ENCODE measurements at regions not wholly inside any gene's neighbourhood (a gene's known extent, or its start where the extent isn't known, plus 50 kb on each side); places are given as distances from the start of the nearest gene placed in this dataset.

DNA sequence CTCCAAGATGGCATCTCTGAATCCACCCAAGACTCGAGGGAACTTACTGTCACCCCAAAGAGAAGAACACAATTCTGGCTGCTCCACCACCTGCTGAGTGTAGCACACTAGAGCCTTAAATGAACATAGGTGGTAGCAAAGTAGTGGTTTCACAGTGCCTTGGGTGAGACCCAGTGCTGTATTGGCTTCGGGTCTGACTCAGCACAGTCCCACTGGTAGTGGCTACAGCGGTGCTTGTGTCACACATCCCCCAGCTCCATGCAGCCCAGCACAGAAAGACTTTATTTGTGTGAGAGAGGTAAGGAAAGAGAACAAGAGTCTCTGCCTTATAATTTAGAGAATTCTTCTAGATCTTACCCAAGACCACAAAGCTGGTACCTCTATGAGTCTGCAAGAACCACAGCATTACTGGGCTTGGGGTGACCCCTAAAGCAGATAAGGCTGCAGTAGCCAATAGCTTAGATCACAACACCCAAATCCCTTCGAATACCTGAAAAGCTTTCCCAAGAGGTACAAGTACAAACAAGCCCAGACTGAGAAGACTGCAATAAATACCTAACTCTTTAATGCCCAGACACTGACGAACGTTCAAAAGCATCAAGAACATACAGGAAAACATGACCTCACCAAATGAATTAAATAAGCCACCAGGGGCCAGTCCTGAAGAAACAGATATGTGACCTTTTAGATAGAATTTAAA lies 83.3 kb upstream of the SLC38A4 start:
- ATAC-seq (no peak), DNase-seq (no peak)
- WGBS, 3 donors = 67 to 76% (median 72%) methylated on average over 6 of the region's 6 CpGs
- intact Hi-C loops (cut with DNase I) = no loop called here
- no peaks in the 10 kb centered on the region for H3K4me1 ChIP-seq
- peaks cover 5% of the 10 kb centered on the region for H3K9me3 ChIP-seq
- no peaks in the 10 kb centered on the region for H3K36me3 ChIP-seq (ENCODE audit: insufficient read depth in 1 of 2, low read depth in 1 of 2)
- no peak overlapping the region for H3K27ac ChIP-seq
- H3K4me3 ChIP-seq = no peak overlapping the region
- H3K27me3 ChIP-seq (ENCODE audit: insufficient read depth in 3 of 3, low read length in 2 of 3) = no peaks in the 10 kb centered on the region
- TF ChIP-seq, protein P1, sequence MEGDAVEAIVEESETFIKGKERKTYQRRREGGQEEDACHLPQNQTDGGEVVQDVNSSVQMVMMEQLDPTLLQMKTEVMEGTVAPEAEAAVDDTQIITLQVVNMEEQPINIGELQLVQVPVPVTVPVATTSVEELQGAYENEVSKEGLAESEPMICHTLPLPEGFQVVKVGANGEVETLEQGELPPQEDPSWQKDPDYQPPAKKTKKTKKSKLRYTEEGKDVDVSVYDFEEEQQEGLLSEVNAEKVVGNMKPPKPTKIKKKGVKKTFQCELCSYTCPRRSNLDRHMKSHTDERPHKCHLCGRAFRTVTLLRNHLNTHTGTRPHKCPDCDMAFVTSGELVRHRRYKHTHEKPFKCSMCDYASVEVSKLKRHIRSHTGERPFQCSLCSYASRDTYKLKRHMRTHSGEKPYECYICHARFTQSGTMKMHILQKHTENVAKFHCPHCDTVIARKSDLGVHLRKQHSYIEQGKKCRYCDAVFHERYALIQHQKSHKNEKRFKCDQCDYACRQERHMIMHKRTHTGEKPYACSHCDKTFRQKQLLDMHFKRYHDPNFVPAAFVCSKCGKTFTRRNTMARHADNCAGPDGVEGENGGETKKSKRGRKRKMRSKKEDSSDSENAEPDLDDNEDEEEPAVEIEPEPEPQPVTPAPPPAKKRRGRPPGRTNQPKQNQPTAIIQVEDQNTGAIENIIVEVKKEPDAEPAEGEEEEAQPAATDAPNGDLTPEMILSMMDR (IDR thresholded peaks at IDR 0.05) = no peak

- WGBS, 3 donors = 81 to 97% (median 97%) methylated on average over 1 of the region's 1 CpG
- TF ChIP-seq, protein P1 (IDR thresholded peaks at IDR 0.05) = no peak
- ATAC-seq = no peak
- Histone ChIP-seq H3K4me1 (peaks cover 10% of the 10 kb centered on the region), H3K4me3 (no peak overlapping the region), H3K9me3 (peaks cover 5% of the 10 kb centered on the region), H3K36me3 (ENCODE audit: insufficient read depth in 1 of 2, low read depth in 1 of 2) (no peaks in the 10 kb centered on the region), H3K27ac (no peak overlapping the region), H3K27me3 (ENCODE audit: insufficient read depth in 3 of 3, low read length in 2 of 3) (no peaks in the 10 kb centered on the region)
- intact Hi-C loops (cut with DNase I) = no loop called here
- DNase-seq = no peak
Observed at GRCh38 chr12:46910830-46911229, 85.0 kb upstream of the SLC38A4 start.

DNA sequence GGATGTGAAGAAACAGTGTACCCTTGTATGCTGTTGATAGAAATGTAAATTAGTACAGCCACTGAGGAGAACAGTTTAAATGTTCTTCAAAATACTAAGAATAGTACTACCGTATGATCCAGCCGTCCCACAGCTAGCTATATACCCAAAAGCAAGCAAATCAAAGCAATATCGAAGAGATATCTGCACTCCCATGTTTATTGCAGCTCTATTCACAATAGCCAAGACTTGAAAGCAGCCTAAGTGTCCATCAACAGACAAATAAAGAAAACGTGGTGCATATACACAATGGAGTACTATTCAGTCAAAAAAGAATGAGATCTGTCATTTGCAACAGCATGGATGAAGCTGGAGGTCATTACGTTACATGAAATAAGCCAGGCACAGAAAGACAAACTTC lies 88.5 kb upstream of the SLC38A4 start:
- peak overlapping the region; percentile 80 for H3K27ac ChIP-seq
- H3K4me1 ChIP-seq = peaks cover 21% of the 10 kb centered on the region
- intact Hi-C loops (cut with DNase I) = loop anchor here in 1 of 2 donors (2.0 kb wide), 1 partner anchor 16 kb away; no protein-coding TSS in a partner anchor
- WGBS, 3 donors = 70 to 84% (median 75%) methylated on average over 5 of the region's 5 CpGs
- DNase-seq (no peak), ATAC-seq (no peak)
- no peak overlapping the region for H3K4me3 ChIP-seq
- TF ChIP-seq, protein P1 (IDR thresholded peaks at IDR 0.05) = no peak
- peaks cover 7% of the 10 kb centered on the region for H3K9me3 ChIP-seq
- no peaks in the 10 kb centered on the region for H3K27me3 ChIP-seq (ENCODE audit: insufficient read depth in 3 of 3, low read length in 2 of 3)
- no peaks in the 10 kb centered on the region for H3K36me3 ChIP-seq (ENCODE audit: insufficient read depth in 1 of 2, low read depth in 1 of 2)

GRCh38 chr12:46915082-46915481 lies 89.3 kb upstream of the SLC38A4 start:
- no peaks in the 10 kb centered on the region for H3K36me3 ChIP-seq (ENCODE audit: insufficient read depth in 1 of 2, low read depth in 1 of 2)
- no peaks in the 10 kb centered on the region for H3K27me3 ChIP-seq (ENCODE audit: insufficient read depth in 3 of 3, low read length in 2 of 3)
- H3K9me3 ChIP-seq = peaks cover 7% of the 10 kb centered on the region
- ATAC-seq (peak; percentile 97 to 99 (median 99)), DNase-seq (peak; percentile 74 to 90)
- WGBS, 3 donors = 19 to 30% (median 21%) methylated on average over 2 of the region's 2 CpGs
- TF ChIP-seq, protein P1 (IDR thresholded peaks at IDR 0.05) = no peak
- H3K4me1 ChIP-seq = peaks cover 21% of the 10 kb centered on the region
- H3K4me3 ChIP-seq = no peak overlapping the region
- intact Hi-C loops (cut with DNase I) = loop anchor here (1.0 to 2.0 kb wide), 2 partner anchors 16 to 19 kb away; no protein-coding TSS in a partner anchor
- peak overlapping the region; percentile 80 for H3K27ac ChIP-seq

Measured in psoas muscle (tissue), 7 donors.